ENCODE measurements at regions not wholly inside any gene's neighbourhood (a gene's known extent, or its start where the extent isn't known, plus 50 kb on each side); places are given as distances from the start of the nearest gene placed in this dataset.

DNA sequence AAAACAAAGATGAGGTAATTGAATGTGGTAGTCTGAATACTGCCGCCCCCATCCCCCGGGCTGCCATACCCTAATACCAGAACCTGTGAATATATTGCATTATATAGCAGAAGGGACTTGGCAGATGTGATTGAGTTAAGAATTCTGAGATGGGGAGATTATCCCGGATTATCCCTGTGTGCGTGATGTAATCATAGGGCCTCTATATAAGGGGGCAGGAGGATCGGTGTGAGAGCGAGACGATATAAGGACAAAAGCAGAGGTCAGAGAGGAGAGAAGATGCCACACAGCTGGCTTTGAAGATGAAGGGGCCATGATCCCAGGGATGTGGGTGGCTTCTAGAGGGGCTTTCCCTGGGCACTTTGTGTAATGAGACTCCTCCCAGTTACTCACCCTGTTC lies 101.7 kb upstream of the TLE1 start:
- H3K4me1 ChIP-seq (ENCODE audit: control insufficient read depth in 1 of 2, insufficient read depth in 2 of 2, low read length in 2 of 2), result peaks cover 7 to 8% of the 10 kb centered on the region in 2 donors
- Mint-ChIP-seq H3K36me3 (no peaks in the 10 kb centered on the region), H3K4me3 (no peak overlapping the region), H3K27me3 (ENCODE audit: low read depth in 3 of 3) (peaks cover 0 to 2% (median 1%) of the 10 kb centered on the region in 3 donors), H3K9me3 (peaks cover 2 to 14% (median 6%) of the 10 kb centered on the region in 7 donors), H3K27ac (no peak overlapping the region), H3K4me1 (peaks cover 13% of the 10 kb centered on the region)
- DNase-seq, result no peak
- H3K4me3 ChIP-seq (replicated peaks in 1 of 3; ENCODE audit: low read depth in 2 of 3, low read length in 3 of 3), result no peak overlapping the region
- H2AFZ ChIP-seq (ENCODE audit: insufficient read depth, low read depth, low read length, poor library complexity, severe bottlenecking), result no peak overlapping the region
- TF ChIP-seq, protein P1, sequence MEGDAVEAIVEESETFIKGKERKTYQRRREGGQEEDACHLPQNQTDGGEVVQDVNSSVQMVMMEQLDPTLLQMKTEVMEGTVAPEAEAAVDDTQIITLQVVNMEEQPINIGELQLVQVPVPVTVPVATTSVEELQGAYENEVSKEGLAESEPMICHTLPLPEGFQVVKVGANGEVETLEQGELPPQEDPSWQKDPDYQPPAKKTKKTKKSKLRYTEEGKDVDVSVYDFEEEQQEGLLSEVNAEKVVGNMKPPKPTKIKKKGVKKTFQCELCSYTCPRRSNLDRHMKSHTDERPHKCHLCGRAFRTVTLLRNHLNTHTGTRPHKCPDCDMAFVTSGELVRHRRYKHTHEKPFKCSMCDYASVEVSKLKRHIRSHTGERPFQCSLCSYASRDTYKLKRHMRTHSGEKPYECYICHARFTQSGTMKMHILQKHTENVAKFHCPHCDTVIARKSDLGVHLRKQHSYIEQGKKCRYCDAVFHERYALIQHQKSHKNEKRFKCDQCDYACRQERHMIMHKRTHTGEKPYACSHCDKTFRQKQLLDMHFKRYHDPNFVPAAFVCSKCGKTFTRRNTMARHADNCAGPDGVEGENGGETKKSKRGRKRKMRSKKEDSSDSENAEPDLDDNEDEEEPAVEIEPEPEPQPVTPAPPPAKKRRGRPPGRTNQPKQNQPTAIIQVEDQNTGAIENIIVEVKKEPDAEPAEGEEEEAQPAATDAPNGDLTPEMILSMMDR (IDR thresholded peaks at IDR 0.05), result no peak
- H3K27ac ChIP-seq (ENCODE audit: low read depth in 1 of 2, low read length in 2 of 2), result no peak overlapping the region
- no peaks in the 10 kb centered on the region for H3K9me3 ChIP-seq (replicated peaks in 1 of 2; ENCODE audit: control insufficient read depth in 1 of 2, insufficient read depth in 1 of 2, low read length in 2 of 2)
- H3K9ac ChIP-seq (ENCODE audit: insufficient read depth, low read length, poor library complexity, severe bottlenecking), result no peak overlapping the region
- H3K4me2 ChIP-seq (replicated peaks; ENCODE audit: extremely low read depth, low read length, poor library complexity, severe bottlenecking), result no peak overlapping the region
- no peaks in the 10 kb centered on the region for H3K36me3 ChIP-seq (replicated peaks in 1 of 2; ENCODE audit: control insufficient read depth in 1 of 2, insufficient read depth in 2 of 2, low read length in 2 of 2)
- no peaks in the 10 kb centered on the region for H3K79me2 ChIP-seq (ENCODE audit: insufficient read depth, low read length)
- no peaks in the 10 kb centered on the region for H4K20me1 ChIP-seq (ENCODE audit: insufficient read depth, low read length)
- no peaks in the 10 kb centered on the region for H3K27me3 ChIP-seq (ENCODE audit: control insufficient read depth in 2 of 2, insufficient read depth in 2 of 2, low read length in 2 of 2)
- intact Hi-C loops (cut with micrococcal nuclease), result no loop called here
- WGBS (ENCODE audit: insufficient coverage), result no CpG with 5 or more reads among the region's 7 CpGs

DNA sequence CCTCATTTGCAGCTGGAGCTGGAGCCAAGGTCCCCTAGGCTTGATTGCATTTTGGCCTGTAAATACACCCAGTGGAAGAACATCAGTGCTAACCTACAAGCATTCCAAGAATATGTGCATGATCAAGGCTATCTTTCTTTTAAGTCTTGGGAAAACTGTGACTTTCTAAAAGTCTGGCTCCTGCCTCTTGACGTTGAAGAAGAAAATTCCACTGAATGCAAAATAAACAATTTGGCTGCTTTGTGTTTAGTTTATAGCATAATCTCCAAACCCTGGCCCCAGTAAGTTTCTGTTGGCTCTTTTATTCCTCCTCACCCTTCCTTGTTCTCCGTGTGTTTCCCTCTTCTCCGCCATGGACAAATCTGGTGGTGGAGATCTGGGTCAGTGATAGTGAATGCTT lies 109.3 kb upstream of the TLE1 start:
- Mint-ChIP-seq H3K4me1 (no peaks in the 10 kb centered on the region), H3K27ac (no peak overlapping the region), H3K4me3 (no peak overlapping the region), H3K9me3 (peaks cover 2 to 10% (median 4%) of the 10 kb centered on the region in 7 donors), H3K27me3 (ENCODE audit: low read depth in 3 of 3) (peaks cover 0 to 2% (median 1%) of the 10 kb centered on the region in 3 donors), H3K36me3 (no peaks in the 10 kb centered on the region)
- H3K4me3 ChIP-seq (replicated peaks in 1 of 3; ENCODE audit: low read depth in 2 of 3, low read length in 3 of 3), result no peak overlapping the region
- no peak for DNase-seq
- TF ChIP-seq, protein P1 (IDR thresholded peaks at IDR 0.05), result no peak
- no peak overlapping the region for H3K4me2 ChIP-seq (replicated peaks; ENCODE audit: extremely low read depth, low read length, poor library complexity, severe bottlenecking)
- no peak overlapping the region for H2AFZ ChIP-seq (ENCODE audit: insufficient read depth, low read depth, low read length, poor library complexity, severe bottlenecking)
- no peaks in the 10 kb centered on the region for H3K27me3 ChIP-seq (ENCODE audit: control insufficient read depth in 2 of 2, insufficient read depth in 2 of 2, low read length in 2 of 2)
- H3K36me3 ChIP-seq (replicated peaks in 1 of 2; ENCODE audit: control insufficient read depth in 1 of 2, insufficient read depth in 2 of 2, low read length in 2 of 2), result no peaks in the 10 kb centered on the region
- H3K79me2 ChIP-seq (ENCODE audit: insufficient read depth, low read length), result no peaks in the 10 kb centered on the region
- no peaks in the 10 kb centered on the region for H4K20me1 ChIP-seq (ENCODE audit: insufficient read depth, low read length)
- H3K4me1 ChIP-seq (ENCODE audit: control insufficient read depth in 1 of 2, insufficient read depth in 2 of 2, low read length in 2 of 2), result no peaks in the 10 kb centered on the region
- intact Hi-C loops (cut with micrococcal nuclease), result no loop called here
- H3K27ac ChIP-seq (ENCODE audit: low read depth in 1 of 2, low read length in 2 of 2), result no peak overlapping the region
- no CpG with 5 or more reads among the region's 3 CpGs for WGBS (ENCODE audit: insufficient coverage)
- H3K9me3 ChIP-seq (replicated peaks in 1 of 2; ENCODE audit: control insufficient read depth in 1 of 2, insufficient read depth in 1 of 2, low read length in 2 of 2), result no peaks in the 10 kb centered on the region
- H3K9ac ChIP-seq (ENCODE audit: insufficient read depth, low read length, poor library complexity, severe bottlenecking), result no peak overlapping the region
